H1 (cell line): ENCODE measurements at regions not wholly inside any gene's neighbourhood (a gene's known extent, or its start where the extent isn't known, plus 50 kb on each side); places are given as distances from the start of the nearest gene placed in this dataset.

Source experiments
- CTCF ChIA-PET: fragments of 300-600 bp; sonication (Branson Sonifier 250); formaldehyde crosslinking; loops from one replicate; lab custom pipeline; 2021; ENCODE audit not compliant: partially characterized antibody; lab: Charles Lee
- POLR2A ChIA-PET: fragments of 300-600 bp; sonication (Branson Sonifier 250); formaldehyde crosslinking; loops from one replicate; lab custom pipeline; 2021; ENCODE audit warnings: inconsistent platforms; ENCODE audit not compliant: partially characterized antibody; lab: Charles Lee
- DNase-seq, 2 experiments: peaks; one replicate each; pipeline versions ENCODE4 v3.0.0 to v3.0.0-alpha.2; 2010 to 2022; ENCODE audit warnings: low spot score in 2 of 2, low read depth in 1 of 2, mixed read lengths in 1 of 2
- FAIRE-seq: peaks from 2 replicates; lab custom pipeline; 2011; peaks lifted over from hg19 to GRCh38; lab: Jason Lieb, UNC
- H2AFZ ChIP-seq: 2 replicates; pipeline ENCODE4 v1.8.1; 2012; ENCODE audit warnings: low read length, inconsistent platforms
- H2AK5ac ChIP-seq: 2 replicates; pipeline ENCODE4 v1.6.1; 2013; ENCODE audit warnings: low read depth, low read length
- H2BK120ac ChIP-seq: replicated peaks from 2 replicates; pipeline ENCODE3; 2013; ENCODE audit warnings: low read depth, low read length, inconsistent platforms
- H2BK12ac ChIP-seq: 2 replicates; pipeline ENCODE4 v1.6.1; 2013; ENCODE audit warnings: low read depth, low read length
- H2BK15ac ChIP-seq: 2 replicates; pipeline ENCODE4 v1.6.1; 2013; ENCODE audit warnings: low read length
- H2BK20ac ChIP-seq: 2 replicates; pipeline ENCODE4 v1.6.1; 2013; ENCODE audit warnings: low read length
- H2BK5ac ChIP-seq: 2 replicates; pipeline ENCODE4 v1.6.1; 2013; ENCODE audit warnings: low read depth, low read length
- H3K14ac ChIP-seq: 2 replicates; pipeline ENCODE4 v1.6.1; 2013; ENCODE audit warnings: inconsistent platforms; ENCODE audit not compliant: insufficient read length
- H3K18ac ChIP-seq: 2 replicates; pipeline ENCODE4 v1.6.1; 2013; ENCODE audit warnings: low read length; ENCODE audit errors: extremely low read depth
- H3K23ac ChIP-seq: 2 replicates; pipeline ENCODE4 v1.6.1; 2013; ENCODE audit warnings: inconsistent platforms; ENCODE audit not compliant: insufficient read length
- H3K23me2 ChIP-seq: 2 replicates; pipeline ENCODE4 v1.6.1; 2013; ENCODE audit warnings: low read depth, low read length
- H3K27ac ChIP-seq: 2 replicates; pipeline ENCODE4 v1.6.1; 2011; ENCODE audit warnings: low read depth, low read length, inconsistent platforms
- H3K27me3 ChIP-seq, 4 experiments: replicated peaks in 1 of 4; 1 replicate in 1 of 4; 2 replicates in 3 of 4; pipeline versions ENCODE4 v1.6.1 to v1.8.1; 2011 to 2013; ENCODE audit warnings: low read length in 3 of 4, mild to moderate bottlenecking in 3 of 4, inconsistent platforms in 2 of 4, mixed read lengths in 2 of 4, moderate library complexity in 1 of 4; ENCODE audit not compliant: control insufficient read depth in 3 of 4, insufficient read depth in 3 of 4; ENCODE audit errors: extremely low read depth in 1 of 4
- H3K36me3 ChIP-seq, 4 experiments: 2 replicates each; pipeline versions ENCODE4 v1.6.1 to v1.8.1; 2011 to 2013; ENCODE audit warnings: mild to moderate bottlenecking in 4 of 4, low read length in 3 of 4, moderate library complexity in 2 of 4, control low read depth in 1 of 4, inconsistent platforms in 1 of 4; ENCODE audit not compliant: insufficient read depth in 4 of 4, control insufficient read depth in 2 of 4
- H3K4ac ChIP-seq: replicated peaks from 2 replicates; pipeline ENCODE3; 2013; ENCODE audit warnings: low read length, low read depth, mixed read lengths, inconsistent platforms; ENCODE audit not compliant: insufficient read length
- H3K4me1 ChIP-seq, 4 experiments: replicated peaks in 1 of 4; 1 replicate in 1 of 4; 2 replicates in 3 of 4; pipeline versions ENCODE4 v1.6.1 to v1.8.1; 2011 to 2013; ENCODE audit warnings: low read length in 3 of 4, inconsistent platforms in 2 of 4, mixed read lengths in 1 of 4; ENCODE audit not compliant: insufficient read depth in 4 of 4, control insufficient read depth in 3 of 4
- H3K4me2 ChIP-seq, 2 experiments: 2 replicates each; pipeline versions ENCODE4 v1.6.1 to v1.8.1; 2011 to 2013; ENCODE audit warnings: low read depth in 2 of 2, low read length in 2 of 2, control low read depth in 1 of 2, inconsistent platforms in 1 of 2, mild to moderate bottlenecking in 1 of 2; ENCODE audit not compliant: insufficient read depth in 1 of 2
- H3K4me3 ChIP-seq, 4 experiments: fragments of 200-600, 300-600 bp in 1 of 4; sonication (generic), shearing (Covaris generic), sonication (Bioruptor Twin) in 1 of 4; 2 replicates each; pipeline versions ENCODE4 v1.5.1 to v1.8.1; 2011 to 2016; ENCODE audit warnings: low read length in 4 of 4, low read depth in 3 of 4, control low read depth in 2 of 4, inconsistent platforms in 2 of 4, mild to moderate bottlenecking in 2 of 4, mixed read lengths in 1 of 4, moderate library complexity in 1 of 4; ENCODE audit not compliant: insufficient read depth in 2 of 4; ENCODE audit errors: extremely low read depth in 1 of 4
- H3K56ac ChIP-seq: replicated peaks from 2 replicates; pipeline ENCODE3; 2013; ENCODE audit warnings: low read depth, mild to moderate bottlenecking, mixed read lengths, low read length, inconsistent platforms; ENCODE audit not compliant: insufficient read length
- H3K79me1 ChIP-seq: 2 replicates; pipeline ENCODE4 v1.6.1; 2013; ENCODE audit warnings: low read depth, low read length, control low read depth
- H3K79me2 ChIP-seq, 2 experiments: 2 replicates each; pipeline versions ENCODE4 v1.6.1 to v1.8.1; 2012 to 2013; ENCODE audit warnings: low read length in 2 of 2, mild to moderate bottlenecking in 2 of 2, inconsistent platforms in 1 of 2; ENCODE audit not compliant: insufficient read depth in 2 of 2, control insufficient read depth in 1 of 2
- H3K9ac ChIP-seq, 4 experiments: replicated peaks in 1 of 4; 1 replicate in 1 of 4; 2 replicates in 3 of 4; pipeline versions ENCODE4 v1.6.1 to v1.8.1; 2011 to 2013; ENCODE audit warnings: low read depth in 3 of 4, low read length in 3 of 4, control low read depth in 2 of 4, mild to moderate bottlenecking in 2 of 4, moderate library complexity in 2 of 4, inconsistent platforms in 1 of 4; ENCODE audit errors: extremely low read depth in 1 of 4
- H3K9me3 ChIP-seq, 2 experiments: 2 replicates each; pipeline versions ENCODE4 v1.6.1 to v1.8.1; 2012 to 2013; ENCODE audit warnings: mild to moderate bottlenecking in 2 of 2, moderate library complexity in 2 of 2, control low read depth in 1 of 2, inconsistent platforms in 1 of 2, low read depth in 1 of 2, low read length in 1 of 2, mixed read lengths in 1 of 2; ENCODE audit not compliant: insufficient read depth in 2 of 2
- H4K20me1 ChIP-seq, 2 experiments: replicated peaks in 1 of 2; 2 replicates each; pipeline versions ENCODE3 to v1.8.1; 2011 to 2013; ENCODE audit warnings: inconsistent platforms in 2 of 2, low read length in 2 of 2, mild to moderate bottlenecking in 1 of 2; ENCODE audit not compliant: insufficient read depth in 2 of 2, control insufficient read depth in 1 of 2
- H4K5ac ChIP-seq: 2 replicates; pipeline ENCODE4 v1.6.1; 2013; ENCODE audit warnings: low read length, low read depth, mixed read lengths, inconsistent platforms; ENCODE audit not compliant: insufficient read length
- H4K8ac ChIP-seq: 2 replicates; pipeline ENCODE4 v1.8.0; 2013; ENCODE audit warnings: mild to moderate bottlenecking, moderate library complexity, low read length, inconsistent platforms; ENCODE audit not compliant: insufficient read depth; ENCODE audit errors: extremely low read depth
- H4K91ac ChIP-seq: replicated peaks from 2 replicates; pipeline ENCODE3; 2013; ENCODE audit warnings: low read length, mixed read lengths, inconsistent platforms; ENCODE audit not compliant: insufficient read length
- BACH1 ChIP-seq: IDR thresholded peaks from 2 replicates; pipeline ENCODE4 v1.6.1; 2012; ENCODE audit warnings: low read length, improper control_type of control experiment
- BCL11A ChIP-seq, 2 experiments: IDR thresholded peaks; one replicate each; pipeline ENCODE4 v1.6.1; 2011; ENCODE audit warnings: low read depth in 2 of 2, low read length in 2 of 2, mild to moderate bottlenecking in 2 of 2
- BRCA1 ChIP-seq: IDR thresholded peaks from 2 replicates; pipeline ENCODE4 v1.6.1; 2012; ENCODE audit warnings: low read depth, low read length, improper control_type of control experiment
- CBX5 ChIP-seq: fragments of 300-800, 300-1000 bp; sonication (generic); IDR thresholded peaks from 2 replicates; pipeline ENCODE4 v1.7.1; 2016; ENCODE audit warnings: antibody characterized with exemption, low read length, low read depth
- JUND ChIP-seq: IDR thresholded peaks from 2 replicates; pipeline ENCODE4 v1.6.1; 2011; ENCODE audit warnings: mild to moderate bottlenecking, improper control_type of control experiment, low read length
- RBBP5 ChIP-seq: IDR thresholded peaks from 2 replicates; pipeline ENCODE4 v1.7.1; 2012; ENCODE audit warnings: low read depth, mild to moderate bottlenecking, inconsistent platforms, low read length, moderate library complexity, borderline replicate concordance
- SIN3A ChIP-seq, 2 experiments: IDR thresholded peaks in 1 of 2; conservative IDR thresholded peaks in 1 of 2; 2 replicates each; pipeline ENCODE4 v1.6.1; 2011 to 2012; ENCODE audit warnings: low read length in 2 of 2, improper control_type of control experiment in 1 of 2, low read depth in 1 of 2, mild to moderate bottlenecking in 1 of 2
- TAF7 ChIP-seq: optimal IDR thresholded peaks from 2 replicates; pipeline ENCODE3; 2011; ENCODE audit warnings: low read depth, mild to moderate bottlenecking, inconsistent platforms, low read length, moderate library complexity, borderline replicate concordance
- YY1 ChIP-seq: IDR thresholded peaks from 2 replicates; pipeline ENCODE4 v1.6.1; 2011; ENCODE audit warnings: low read depth, mild to moderate bottlenecking, low read length
- WGBS, 2 experiments: shearing (Covaris generic) in 1 of 2; methylation state at CpG; one replicate each; pipeline versions ENCODE4 v1.1.6 to v1.1.7; 2013 to 2015; ENCODE audit warnings: low lambda C conversion rate in 2 of 2, mixed read lengths in 2 of 2, inconsistent platforms in 1 of 2, low coverage in 1 of 2, missing lambda C conversion rate in 1 of 2; ENCODE audit not compliant: insufficient replicate concordance in 2 of 2, insufficient coverage in 1 of 2, insufficient read length in 1 of 2; ENCODE audit errors: extremely low coverage in 1 of 2, missing lambda C conversion rate in 1 of 2; 5-methylcytosine and 5-hydroxymethylcytosine counted together
- TF ChIP-seq, protein P1 (sequence below): IDR thresholded peaks from 2 replicates; pipeline ENCODE4 v1.6.1; 2012; ENCODE audit warnings: inconsistent platforms

DNA sequence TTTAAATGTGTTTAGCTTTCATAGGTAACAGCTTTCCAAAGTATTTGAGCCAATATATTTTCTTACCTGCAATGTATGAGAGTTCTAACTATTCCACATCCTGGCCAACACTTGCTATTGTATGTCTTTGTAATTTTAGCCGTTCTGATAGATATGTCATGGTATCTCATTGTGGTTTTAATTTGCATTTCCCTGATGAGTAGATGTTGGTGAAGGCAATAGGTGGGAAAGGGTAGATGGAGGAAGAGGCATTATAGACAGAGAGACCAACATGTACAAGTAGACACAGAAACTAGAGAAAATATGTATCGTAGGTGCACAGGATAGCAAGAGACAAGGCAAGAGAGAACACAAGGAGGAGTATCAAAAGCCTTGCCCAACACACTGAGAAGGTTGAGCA lies 54.8 kb upstream of the CCDC71L start:
- no peaks in the 10 kb centered on the region for H3K79me1 ChIP-seq
- no peak overlapping the region for H4K5ac ChIP-seq
- TF ChIP-seq, protein P1, sequence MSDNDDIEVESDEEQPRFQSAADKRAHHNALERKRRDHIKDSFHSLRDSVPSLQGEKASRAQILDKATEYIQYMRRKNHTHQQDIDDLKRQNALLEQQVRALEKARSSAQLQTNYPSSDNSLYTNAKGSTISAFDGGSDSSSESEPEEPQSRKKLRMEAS, result no peak
- TF ChIP-seq CBX5, result no peak
- TF ChIP-seq TAF7, result no peak
- no peak for TF ChIP-seq SIN3A (conservative IDR thresholded peaks at IDR 0.05 in 1 of 2, IDR thresholded peaks at IDR 0.05 in 1 of 2; ENCODE audit: low read depth in 1 of 2, low read length in 2 of 2)
- TF ChIP-seq JUND, result no peak
- TF ChIP-seq BACH1, result no peak
- no peak for TF ChIP-seq BRCA1
- no peak for TF ChIP-seq RBBP5
- TF ChIP-seq BCL11A (IDR thresholded peaks at IDR 0.05; ENCODE audit: low read depth in 2 of 2, low read length in 2 of 2), result no peak
- TF ChIP-seq YY1, result no peak
- TF ChIP-seq, all 59 proteins: peak for 0
- DNase-seq (no peak), FAIRE-seq (no peak)
- H2AFZ ChIP-seq, result no peak overlapping the region
- H3K4me2 ChIP-seq, result no peak overlapping the region
- no peak overlapping the region for H3K23ac ChIP-seq
- WGBS, 2 experiments, result 94% methylated on average over 2 of the region's 2 CpGs; no CpG with 5 or more reads in 1 of the 2 experiments
- no peak overlapping the region for H3K27ac ChIP-seq
- no peak overlapping the region for H3K9ac ChIP-seq
- ChIA-PET CTCF (interaction anchor here (0.6 kb wide), 1 partner anchor 50 kb away, joined by 3 read pairs; no protein-coding TSS in a partner anchor), POLR2A (no interaction called here)
- no peak overlapping the region for H3K56ac ChIP-seq
- peaks cover 0 to 2% (median 0%) of the 10 kb centered on the region in 4 experiments; a peak in 1 of 7 replicates for H3K4me1 ChIP-seq
- H3K79me2 ChIP-seq, result no peaks in the 10 kb centered on the region
- H2BK15ac ChIP-seq, result no peak overlapping the region
- H2BK20ac ChIP-seq, result no peak overlapping the region
- no peak overlapping the region for H3K4me3 ChIP-seq
- H2BK12ac ChIP-seq, result no peak overlapping the region
- H3K27me3 ChIP-seq, result no peaks in the 10 kb centered on the region
- H3K18ac ChIP-seq, result no peak overlapping the region
- H3K36me3 ChIP-seq, result no peaks in the 10 kb centered on the region
- no peaks in the 10 kb centered on the region for H3K9me3 ChIP-seq
- H3K23me2 ChIP-seq, result no peaks in the 10 kb centered on the region
- no peak overlapping the region for H2AK5ac ChIP-seq
- H4K8ac ChIP-seq, result no peak overlapping the region
- H3K14ac ChIP-seq, result no peak overlapping the region
- H2BK120ac ChIP-seq, result no peak overlapping the region
- no peaks in the 10 kb centered on the region for H4K20me1 ChIP-seq
- no peak overlapping the region for H4K91ac ChIP-seq
- no peak overlapping the region for H3K4ac ChIP-seq
- H2BK5ac ChIP-seq, result no peak overlapping the region
